T-helper 1 cell (primary cell): ENCODE measurements at regions not wholly inside any gene's neighbourhood (a gene's known extent, or its start where the extent isn't known, plus 50 kb on each side); places are given as distances from the start of the nearest gene placed in this dataset.
A peak's percentile ranks its signal among the peaks of the same experiment; 100 is the strongest.

ENCODE experiments used
- DNase-seq, 5 donors: peaks; one replicate each; pipeline ENCODE4 v3.0.0-alpha.2; 2012 to 2020

DNA sequence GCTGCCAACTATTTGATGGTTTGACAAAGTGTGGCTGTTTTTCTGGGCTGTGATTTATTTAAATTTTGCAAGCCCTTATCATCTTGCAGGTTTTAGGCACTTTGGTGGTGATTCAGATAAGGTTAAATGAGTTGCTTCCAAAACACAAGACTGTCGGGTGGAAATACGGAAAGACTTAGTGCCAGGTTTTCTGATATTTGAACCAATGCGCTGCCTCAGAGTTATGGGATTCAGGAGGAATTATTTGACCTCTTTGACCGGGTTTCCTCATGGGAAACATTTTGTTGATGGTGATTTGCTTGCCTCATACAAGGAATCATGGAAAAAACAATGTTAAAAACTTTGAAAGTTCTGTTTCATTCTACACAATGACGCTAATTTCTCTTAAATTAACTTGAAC lies 136.1 kb upstream of the MAP9 start:
- no peak for DNase-seq

DNA sequence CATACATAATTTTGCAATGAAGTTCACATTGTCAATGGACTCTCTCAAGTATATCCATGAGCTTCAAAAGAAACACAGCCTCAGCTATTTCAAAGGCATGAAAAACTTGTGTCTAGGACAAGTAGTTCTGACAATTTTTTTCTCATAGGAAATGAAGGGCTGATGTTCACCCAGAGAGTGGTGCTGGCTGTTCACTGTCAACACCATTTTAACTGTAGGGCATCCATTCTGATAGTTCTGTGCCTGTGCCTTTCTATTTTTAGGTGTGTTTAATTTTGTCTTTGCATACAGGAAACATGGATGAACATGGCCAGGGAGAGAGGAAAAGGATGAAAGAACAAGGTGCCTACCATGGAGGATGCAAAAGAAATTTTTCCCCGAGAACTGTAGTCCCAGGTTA lies 135.3 kb upstream of the MAP9 start:
- no peak for DNase-seq

DNA sequence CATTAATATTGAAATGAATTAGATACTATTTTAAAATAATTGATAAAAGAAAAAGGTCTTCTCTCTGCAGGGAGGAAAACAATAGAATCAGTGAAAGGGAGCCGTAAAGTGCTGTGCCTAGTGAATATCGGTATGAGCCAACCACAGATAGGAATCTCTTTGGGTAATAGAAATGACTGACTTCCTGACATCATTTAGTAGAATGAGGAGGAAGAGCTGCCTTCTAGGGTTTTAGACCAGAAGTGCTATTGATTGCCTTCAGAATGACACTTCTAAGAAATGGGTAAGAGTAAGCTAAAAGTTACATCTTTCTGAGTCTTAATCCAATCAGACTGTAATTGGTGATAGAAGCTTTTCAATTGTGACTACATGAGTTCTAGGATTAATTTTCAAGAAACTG lies 134.0 kb upstream of the MAP9 start:
- DNase-seq = peak in 1 of 5 donors; percentile 16

DNA sequence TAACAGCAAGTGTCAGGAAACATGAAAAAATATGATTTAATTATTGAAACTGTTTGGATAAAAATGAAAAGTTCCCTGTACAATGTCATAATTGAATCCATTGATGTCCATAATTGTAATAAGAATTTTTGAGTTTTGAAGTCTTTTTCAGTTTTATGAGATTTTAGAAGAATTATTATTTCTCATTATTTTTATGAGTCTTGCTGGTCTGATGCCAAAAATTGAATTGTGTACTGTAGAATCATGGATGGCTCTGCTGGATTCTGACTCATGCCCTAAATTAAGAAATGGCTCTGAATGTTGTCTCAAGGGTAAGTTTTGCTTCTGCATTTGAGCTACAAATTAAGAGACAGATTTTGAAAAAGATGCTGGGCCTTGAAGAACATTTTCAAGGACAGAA lies 132.8 kb upstream of the MAP9 start:
- DNase-seq = no peak

DNA sequence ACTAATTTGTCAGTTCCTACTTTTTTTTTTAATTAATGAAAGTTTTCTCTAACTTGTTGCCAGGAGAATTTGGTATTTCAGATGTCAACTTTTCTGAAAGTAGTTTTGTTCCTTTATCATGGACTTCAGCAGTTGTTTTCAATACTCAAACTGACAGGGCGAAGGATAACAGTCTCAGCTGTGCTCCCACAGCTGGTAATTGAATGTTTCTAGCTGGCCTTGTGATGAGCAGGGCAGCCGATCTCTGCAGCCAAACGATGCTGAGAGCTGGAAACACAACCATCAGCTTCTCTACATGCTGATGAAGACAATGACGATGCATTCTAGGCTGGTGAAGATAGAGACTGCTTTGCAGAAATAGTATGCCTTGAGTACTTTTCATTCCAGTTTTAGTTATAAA lies 130.0 kb upstream of the MAP9 start:
- no peak for DNase-seq

DNA sequence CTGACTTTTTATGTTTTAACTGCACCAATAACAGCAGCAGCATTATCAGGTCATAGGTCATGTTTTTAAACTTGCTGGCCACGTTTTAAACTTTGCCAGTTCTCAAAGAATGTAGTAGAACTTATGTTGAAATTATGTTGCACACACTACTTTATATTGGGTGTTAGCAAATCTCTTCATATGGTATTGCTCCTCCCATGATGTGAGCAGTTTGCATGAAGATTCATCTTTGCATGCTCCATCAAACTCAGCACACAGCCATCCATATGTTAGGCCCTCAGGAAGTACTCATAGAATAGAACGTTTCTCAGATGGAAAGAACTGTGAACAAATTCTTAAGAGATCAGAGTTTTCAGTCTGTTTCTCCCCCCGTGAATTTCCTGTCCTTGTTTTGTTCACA lies 128.6 kb upstream of the MAP9 start:
- no peak for DNase-seq

DNA sequence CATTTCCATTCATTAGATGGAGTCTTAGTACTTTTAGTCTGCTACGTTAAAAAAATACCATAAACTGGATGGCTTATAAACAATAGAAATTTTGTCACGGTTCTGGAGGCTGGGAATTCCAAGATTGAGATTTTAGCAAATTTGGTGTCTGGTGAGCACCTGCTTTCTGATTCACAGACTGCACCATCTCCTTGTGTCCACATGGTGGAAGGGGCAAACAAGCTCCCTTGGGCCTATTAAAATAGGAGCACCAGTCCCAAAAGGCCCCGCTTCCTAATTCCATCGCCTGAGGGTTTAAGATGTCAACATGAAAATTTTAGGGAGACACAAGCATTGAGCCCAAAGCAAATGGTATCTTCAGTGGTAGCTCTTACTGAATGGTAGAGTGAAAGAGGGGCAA lies 120.5 kb upstream of the MAP9 start:
- DNase-seq = no peak

DNA sequence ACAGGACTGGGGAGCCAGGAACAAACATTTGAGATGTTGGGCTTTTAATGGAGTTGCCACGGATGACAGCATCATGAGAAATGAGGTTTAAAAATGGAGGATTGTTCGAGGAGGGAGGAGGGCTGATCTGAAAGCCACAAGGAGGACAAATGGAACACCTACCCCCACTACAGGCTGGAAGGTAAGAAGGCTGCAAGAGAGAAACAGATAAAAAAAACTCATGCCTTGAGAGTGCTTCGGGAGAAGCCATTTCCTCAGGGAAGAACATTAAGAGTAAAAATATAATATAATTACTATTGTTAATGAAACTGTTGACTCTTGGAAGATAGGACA lies 119.5 kb upstream of the MAP9 start:
- no peak for DNase-seq

DNA sequence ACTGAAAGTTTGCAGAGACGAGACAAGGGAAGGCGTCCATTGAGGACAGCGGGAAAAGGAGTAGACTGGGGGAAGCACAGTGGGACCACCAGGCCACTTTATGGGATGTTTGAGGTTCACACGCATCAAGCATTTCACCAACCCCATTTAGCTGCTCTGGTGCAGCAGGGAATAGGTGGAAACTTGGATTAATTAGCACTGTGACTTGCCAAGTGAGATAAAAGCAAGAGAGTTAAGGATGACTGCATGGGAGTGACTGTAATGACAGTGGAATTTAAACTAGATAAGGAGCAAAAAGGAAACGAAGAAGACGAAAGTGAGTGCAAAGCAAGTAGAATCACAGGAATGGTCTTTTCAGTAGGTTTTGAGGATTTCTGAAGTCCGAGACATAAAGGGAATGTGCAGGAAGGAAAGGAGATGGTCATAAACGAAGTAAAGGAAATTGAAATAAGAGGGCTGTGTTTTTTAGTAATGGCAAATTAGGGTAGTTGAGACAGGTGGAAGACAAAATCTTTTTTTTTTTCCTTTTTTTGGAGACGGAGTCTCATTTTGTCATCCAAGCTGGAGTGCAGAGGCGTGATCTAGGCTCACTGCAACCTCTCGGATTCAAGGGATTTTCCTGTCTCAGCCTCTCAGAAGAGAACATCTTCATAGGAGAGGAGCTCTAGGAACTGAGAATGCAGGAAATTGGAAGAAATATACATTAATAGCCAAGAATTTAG lies 119.0 kb upstream of the MAP9 start:
- DNase-seq = no peak

DNA sequence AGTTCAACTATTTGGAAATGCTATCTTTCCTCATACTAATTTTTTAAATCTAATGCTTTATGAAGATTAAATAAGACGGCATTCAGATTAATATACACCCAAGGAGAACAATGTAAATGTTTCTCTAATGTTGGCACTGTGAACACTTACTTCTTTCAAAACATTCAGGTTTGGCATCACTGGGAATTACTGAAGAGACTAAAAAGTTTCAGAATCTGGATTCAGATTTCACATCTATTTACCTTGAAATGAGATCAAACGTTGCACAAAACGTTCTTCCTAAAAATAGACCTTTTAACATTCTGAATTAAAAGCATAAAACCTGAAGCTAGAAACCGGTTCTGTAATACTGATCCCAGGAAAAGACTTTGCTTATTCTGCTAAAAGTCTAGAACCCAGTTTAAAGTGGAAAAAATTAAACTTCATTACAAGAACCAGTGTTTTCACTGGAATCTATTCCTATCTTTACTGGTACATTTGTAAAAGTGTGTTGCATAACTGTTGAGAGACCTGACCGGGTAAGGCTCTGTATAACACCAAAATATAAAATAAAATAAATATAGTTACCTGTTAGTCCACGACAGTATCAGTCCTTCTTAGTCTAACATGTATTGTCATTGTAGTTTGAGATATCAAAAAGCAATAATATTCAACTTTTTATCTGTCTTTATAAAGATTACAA lies 117.4 kb upstream of the MAP9 start:
- DNase-seq = no peak

DNA sequence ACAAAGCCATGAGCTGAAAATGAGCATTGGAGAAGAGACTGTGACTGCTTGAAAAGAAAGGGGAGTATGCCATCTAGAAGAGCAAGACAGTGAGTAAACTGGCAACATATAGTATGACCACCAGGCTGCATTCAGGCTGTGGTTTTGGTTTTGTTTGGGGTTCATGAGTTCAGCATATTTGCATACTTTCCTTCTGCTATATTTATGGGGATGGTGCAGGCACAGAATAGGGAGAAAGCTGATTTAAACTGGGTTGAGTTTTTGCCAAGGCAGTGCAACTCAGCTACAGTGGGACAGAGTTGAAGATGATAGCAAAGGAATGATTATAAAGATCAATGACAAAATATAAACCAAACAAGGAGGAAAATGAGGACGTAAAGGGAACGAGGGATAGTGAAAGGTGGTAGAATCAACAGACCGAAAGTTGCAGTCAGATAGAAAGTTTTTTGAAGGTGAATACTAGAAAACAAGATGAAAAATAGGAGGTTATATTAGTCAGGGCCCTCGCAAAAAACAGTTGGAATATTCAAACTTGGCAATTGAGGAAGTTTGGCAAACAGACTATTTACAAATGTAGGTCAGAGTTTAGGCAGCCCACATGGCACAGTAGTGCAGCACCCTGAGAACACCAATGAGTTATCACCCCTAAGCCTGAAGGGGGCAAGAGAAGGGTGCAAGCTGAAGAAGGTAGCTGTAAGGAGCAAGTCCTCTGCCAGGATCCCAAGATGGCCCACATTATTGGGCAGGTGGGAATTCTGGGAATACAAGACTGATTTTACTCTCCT lies 114.8 kb upstream of the MAP9 start:
- no peak for DNase-seq

DNA sequence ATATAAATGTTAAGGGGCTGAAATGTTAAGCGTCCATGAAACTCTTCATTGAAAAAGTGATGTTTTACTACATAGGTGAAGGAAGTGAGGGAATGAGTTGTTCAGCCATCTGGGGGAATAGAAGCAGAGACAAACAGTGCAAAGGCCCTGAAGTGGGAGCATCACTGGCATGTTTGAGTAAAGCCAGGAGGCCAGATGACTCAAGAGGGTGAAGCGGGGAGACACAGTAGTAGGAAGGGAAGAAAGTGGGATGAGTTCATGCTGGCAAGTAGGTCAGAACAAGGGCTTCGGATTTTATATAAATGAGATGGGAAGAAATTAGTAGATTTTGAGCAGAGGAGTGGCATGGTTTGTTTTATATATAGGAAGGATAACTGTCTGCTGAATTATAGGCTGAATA lies 112.5 kb upstream of the MAP9 start:
- DNase-seq = no peak

DNA sequence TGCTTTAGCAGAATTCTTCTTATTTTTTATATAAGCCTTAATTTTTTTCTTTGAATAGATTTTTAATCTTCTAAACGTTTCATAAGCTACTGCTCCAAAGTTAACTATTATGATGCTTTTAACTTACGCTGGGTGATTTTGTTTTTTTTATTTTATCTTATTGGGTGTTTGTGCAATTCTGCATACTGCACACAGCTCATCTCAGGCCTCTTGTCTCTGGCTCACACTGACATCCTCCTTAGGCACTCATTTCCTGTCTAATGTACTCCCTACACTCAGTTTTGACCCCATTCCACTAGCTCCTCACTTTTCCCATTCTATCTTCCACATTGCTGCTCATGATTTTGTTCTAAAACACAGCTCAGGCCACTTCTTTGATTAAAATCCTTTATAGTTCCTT lies 111.9 kb upstream of the MAP9 start:
- no peak for DNase-seq

DNA sequence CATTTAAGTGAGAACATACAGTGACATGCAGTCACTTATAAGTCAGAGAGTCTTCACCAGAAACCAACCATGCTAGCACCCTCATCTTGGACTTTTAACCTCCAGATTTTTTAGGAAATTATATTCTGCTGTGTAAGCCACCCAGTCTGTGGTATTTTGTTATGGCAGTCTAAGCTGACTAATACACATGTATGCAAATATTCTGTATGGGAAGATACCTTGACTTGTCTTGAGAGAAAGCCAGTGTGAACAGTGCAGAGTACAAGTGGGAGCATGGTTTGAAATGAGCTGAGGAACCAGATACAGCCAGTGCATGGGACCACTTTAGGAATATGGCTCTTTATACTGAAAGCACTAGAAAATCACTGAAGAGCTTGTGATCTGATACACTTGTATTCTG lies 110.4 kb upstream of the MAP9 start:
- DNase-seq = no peak

DNA sequence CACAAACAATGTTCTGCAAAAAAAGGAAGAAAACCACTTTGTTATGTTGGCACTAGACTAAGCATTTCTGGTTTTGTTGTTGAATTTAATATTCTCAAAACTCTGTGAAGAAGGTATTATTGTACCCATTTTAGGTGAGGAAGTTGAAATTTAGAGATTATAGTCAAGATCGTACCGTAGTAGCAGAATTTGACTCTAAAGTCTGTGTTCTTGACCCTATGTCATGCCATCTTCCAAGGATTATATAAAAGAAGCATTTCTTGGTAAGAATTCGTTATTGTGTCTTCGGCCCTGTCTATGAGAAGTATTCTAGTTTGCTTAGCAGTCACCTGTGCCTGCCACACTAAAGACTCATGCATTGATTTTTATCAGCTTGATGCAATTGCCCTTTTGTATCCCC lies 104.4 kb upstream of the MAP9 start:
- no peak for DNase-seq

DNA sequence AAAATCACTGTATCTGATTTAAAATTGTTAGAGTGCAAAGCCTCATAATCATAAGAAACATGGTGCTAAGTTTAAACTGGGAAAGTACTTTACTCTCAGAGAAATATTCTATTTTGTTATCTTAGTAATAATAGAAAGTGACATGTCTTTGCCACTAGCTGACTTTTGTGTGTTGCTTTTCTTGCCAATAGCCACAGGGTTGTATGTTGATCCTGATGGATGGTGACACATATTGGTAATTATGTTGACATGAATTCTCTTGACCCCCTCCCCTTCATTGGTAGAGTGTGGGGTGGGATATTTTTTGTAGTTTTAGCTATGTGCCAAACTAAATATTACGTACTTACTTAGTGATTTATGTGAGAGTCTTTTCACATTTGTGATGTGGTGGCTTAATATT lies 103.1 kb upstream of the MAP9 start:
- DNase-seq = no peak

DNA sequence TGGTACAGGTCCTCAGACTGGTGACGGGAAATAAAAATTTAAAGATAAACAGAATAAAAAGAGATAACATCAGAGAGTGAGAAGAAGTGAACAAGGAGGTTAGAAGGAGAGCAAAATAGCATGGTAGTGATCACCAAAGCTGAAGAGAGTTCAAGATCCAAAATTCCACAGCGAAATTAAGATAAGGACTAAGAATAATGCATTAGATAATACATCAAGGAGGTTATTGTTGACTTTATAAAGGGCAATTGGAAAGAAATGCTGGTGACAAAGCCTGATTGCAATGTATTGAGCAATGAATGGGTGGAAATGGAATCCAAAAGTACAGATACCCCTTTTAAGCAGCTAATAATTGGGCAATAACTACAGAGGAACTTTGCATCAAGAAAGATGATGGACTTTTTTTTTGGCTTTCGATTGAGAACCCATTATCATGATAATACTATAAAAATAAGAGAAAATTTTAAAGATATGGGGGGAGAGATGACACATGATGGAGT lies 101.6 kb upstream of the MAP9 start:
- DNase-seq = no peak

DNA sequence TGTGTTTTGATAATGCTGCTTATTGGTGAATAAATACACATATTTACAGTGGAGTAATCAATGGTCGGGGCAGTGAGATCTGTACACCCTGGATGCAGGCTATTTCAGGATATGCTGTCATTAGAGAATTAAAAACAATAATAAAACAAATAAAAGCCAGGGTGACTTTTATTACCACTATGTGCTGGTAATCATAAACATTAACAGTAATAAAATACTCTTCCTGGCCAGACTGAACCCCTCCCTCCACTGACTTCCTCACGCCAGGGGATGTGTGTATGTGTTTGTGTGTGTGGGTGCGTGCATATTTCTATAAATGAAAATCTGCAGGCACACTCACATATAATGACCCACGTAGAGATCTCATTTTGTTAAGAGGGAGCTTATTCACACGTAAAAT lies 98.0 kb upstream of the MAP9 start:
- DNase-seq = no peak

DNA sequence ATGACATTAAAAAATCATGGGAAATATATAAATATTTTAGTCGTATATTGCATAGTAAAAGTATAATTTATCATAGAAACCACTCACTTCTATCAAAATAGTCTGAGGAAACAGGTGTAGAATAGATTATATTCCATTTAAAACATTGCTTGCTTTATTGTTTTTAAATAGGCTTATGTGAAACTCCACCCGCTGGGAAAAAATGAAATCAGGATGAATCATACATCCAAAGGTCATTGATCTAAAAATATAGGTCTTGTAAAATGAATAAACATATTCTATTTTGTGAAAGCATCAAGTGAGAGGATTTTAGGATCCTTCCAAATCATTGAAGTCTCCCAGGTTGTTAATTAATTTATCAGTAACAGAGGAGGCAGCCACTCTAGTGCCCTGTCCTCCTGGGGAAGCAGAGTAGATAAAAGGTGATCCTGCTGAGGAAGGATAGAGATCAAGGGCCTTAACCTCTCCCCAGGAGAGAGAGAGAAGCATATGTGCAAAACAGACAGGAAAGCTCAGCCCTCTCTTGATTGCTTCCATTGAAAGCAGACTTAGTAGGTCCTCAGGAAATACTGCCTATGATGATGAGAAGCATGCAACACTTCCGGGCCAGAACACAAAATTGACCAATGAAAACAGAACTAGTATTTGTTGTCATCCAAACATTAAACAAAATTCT lies 96.8 kb upstream of the MAP9 start:
- DNase-seq = no peak

DNA sequence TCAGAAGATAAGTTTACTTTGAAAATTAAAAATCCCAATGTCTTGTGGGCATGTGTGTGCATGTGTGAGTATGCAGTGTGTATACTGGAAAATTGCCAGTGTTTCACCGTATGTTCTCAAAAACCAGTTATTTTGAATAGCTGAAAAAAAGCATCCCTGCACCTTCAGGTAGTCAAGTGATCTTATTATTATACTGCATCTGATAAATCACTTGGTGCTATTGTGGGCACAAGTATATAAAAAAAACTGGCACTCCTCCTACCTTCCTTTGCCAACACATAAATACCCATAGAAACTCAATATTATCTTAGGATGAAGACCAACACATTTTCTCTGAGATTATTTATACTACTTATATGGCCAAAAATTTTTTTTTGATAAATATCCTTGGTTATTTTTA lies 91.5 kb upstream of the MAP9 start:
- DNase-seq = no peak

DNA sequence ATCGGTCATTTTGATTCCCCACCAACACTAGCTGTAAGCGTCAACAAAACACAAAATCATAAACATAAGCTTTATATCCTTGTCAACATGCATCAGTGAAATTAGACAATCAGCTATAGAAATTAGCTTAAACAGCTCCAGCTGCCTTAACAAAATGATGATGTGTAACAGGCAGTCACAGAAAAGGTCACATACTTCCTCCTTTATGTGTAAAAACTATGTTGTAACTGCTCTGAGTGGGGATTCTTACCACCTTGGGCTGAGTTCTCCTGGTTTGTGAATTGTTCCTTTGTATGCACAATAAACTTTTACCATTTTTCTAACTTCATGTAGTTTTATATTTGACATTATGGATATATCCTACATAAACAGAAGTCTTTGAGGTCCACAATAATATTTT lies 73.9 kb upstream of the MAP9 start:
- no peak for DNase-seq

DNA sequence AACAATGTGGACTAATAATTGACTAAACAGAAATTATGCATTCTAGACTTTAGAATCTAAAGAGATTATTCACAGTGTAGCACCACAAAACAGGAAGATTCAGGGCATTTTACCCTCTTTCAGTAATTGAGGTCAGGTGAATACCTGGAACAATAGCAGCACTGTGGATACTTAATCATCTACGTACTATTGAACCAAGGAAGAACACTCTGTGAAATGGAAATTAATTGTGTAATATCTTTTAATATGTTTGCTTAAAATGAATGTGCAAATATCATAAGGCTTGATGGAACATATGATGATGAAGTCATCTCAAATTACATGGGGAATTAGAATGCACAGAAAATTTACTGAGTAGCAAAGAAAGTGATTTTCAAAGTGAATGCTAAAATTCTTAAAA lies 68.5 kb upstream of the MAP9 start:
- no peak for DNase-seq

DNA sequence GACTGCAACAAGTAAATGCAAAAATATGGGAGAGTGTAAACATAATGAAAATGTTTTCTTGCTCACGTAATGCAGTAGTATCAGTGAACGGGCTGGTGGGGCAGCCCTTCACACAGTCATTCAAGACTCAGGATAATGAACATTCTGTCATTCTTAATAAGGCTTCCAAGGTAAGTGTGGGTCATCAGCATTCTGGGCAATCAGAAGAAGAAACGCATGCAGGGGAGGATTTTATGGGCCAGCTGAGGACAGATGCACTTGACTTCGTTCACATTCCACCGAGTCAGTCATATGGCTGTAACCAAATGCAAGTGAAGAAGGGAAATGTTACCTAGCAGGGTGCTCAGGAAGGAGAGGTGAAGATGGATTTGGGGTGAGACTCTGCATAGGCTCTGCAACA lies 68.0 kb upstream of the MAP9 start:
- no peak for DNase-seq
